H9 (cell line): ENCODE measurements at regions not wholly inside any gene's neighbourhood (a gene's known extent, or its start where the extent isn't known, plus 50 kb on each side); places are given as distances from the start of the nearest gene placed in this dataset.

Experiments
- DNase-seq: peaks from one replicate; pipeline ENCODE4 v3.0.0-alpha.2; 2017
- H2AFZ ChIP-seq: one replicate; pipeline ENCODE4 v1.6.1; 2013; ENCODE audit warnings: mild to moderate bottlenecking, low read length, control low read depth, moderate library complexity
- H2AK5ac ChIP-seq: 2 replicates; pipeline ENCODE4 v1.6.1; 2013; ENCODE audit warnings: low read length, control low read depth, mixed read lengths; ENCODE audit not compliant: insufficient read length
- H2BK120ac ChIP-seq: one replicate; pipeline ENCODE4 v1.6.1; 2013; ENCODE audit warnings: low read depth, mild to moderate bottlenecking, low read length, control low read depth, inconsistent platforms; ENCODE audit not compliant: poor library complexity, severe bottlenecking
- H2BK12ac ChIP-seq: 2 replicates; pipeline ENCODE4 v1.6.1; 2013; ENCODE audit warnings: low read length, control low read depth, mixed read lengths, low read depth; ENCODE audit not compliant: insufficient read length
- H2BK15ac ChIP-seq: 2 replicates; pipeline ENCODE4 v1.6.1; 2013; ENCODE audit warnings: low read depth, low read length, control low read depth
- H2BK20ac ChIP-seq: one replicate; pipeline ENCODE4 v1.6.1; 2013; ENCODE audit warnings: low read depth, mild to moderate bottlenecking, low read length, control low read depth, inconsistent platforms; ENCODE audit not compliant: poor library complexity, severe bottlenecking
- H2BK5ac ChIP-seq: 2 replicates; pipeline ENCODE4 v1.6.1; 2013; ENCODE audit warnings: low read length, control low read depth, mixed read lengths; ENCODE audit not compliant: insufficient read length
- H3K14ac ChIP-seq: 2 replicates; pipeline ENCODE4 v1.6.1; 2013; ENCODE audit warnings: low read length, control low read depth; ENCODE audit not compliant: insufficient read depth
- H3K18ac ChIP-seq: 2 replicates; pipeline ENCODE4 v1.6.1; 2013; ENCODE audit warnings: low read depth, mild to moderate bottlenecking, mixed read lengths, low read length, control low read depth; ENCODE audit not compliant: insufficient read length
- H3K23ac ChIP-seq: 2 replicates; pipeline ENCODE4 v1.6.1; 2013; ENCODE audit warnings: low read length, control low read depth, mixed read lengths, low read depth; ENCODE audit not compliant: insufficient read length
- H3K23me2 ChIP-seq: 2 replicates; pipeline ENCODE4 v1.6.1; 2013; ENCODE audit warnings: low read depth, mild to moderate bottlenecking, mixed read lengths, low read length, control low read depth; ENCODE audit not compliant: insufficient read length, poor library complexity, severe bottlenecking
- H3K27ac ChIP-seq: 2 replicates; pipeline ENCODE4 v1.5.1; 2013; ENCODE audit warnings: low read length, control low read depth, mixed read lengths, low read depth; ENCODE audit not compliant: insufficient read length
- H3K27me3 ChIP-seq: 2 replicates; pipeline ENCODE4 v1.6.1; 2013; ENCODE audit warnings: low read length, control low read depth, inconsistent platforms; ENCODE audit not compliant: insufficient read depth
- H3K4ac ChIP-seq: 2 replicates; pipeline ENCODE4 v1.6.1; 2013; ENCODE audit warnings: low read depth, mild to moderate bottlenecking, control low read depth, inconsistent platforms, low read length, moderate library complexity
- H3K4me1 ChIP-seq: 2 replicates; pipeline ENCODE4 v1.6.1; 2013; ENCODE audit warnings: low read length, control low read depth, inconsistent platforms; ENCODE audit not compliant: insufficient read depth
- H3K4me2 ChIP-seq: 2 replicates; pipeline ENCODE4 v1.6.1; 2013; ENCODE audit warnings: low read length, control low read depth, mixed read lengths; ENCODE audit not compliant: insufficient read length, insufficient read depth
- H3K56ac ChIP-seq: 2 replicates; pipeline ENCODE4 v1.6.1; 2013; ENCODE audit warnings: low read depth, mild to moderate bottlenecking, mixed read lengths, low read length, control low read depth; ENCODE audit not compliant: insufficient read length
- H3K79me1 ChIP-seq: 2 replicates; pipeline ENCODE4 v1.6.1; 2013; ENCODE audit warnings: low read depth, mild to moderate bottlenecking, moderate library complexity, low read length, control low read depth, inconsistent platforms; ENCODE audit not compliant: insufficient read depth, poor library complexity, severe bottlenecking
- H3K79me2 ChIP-seq: 2 replicates; pipeline ENCODE4 v1.6.1; 2013; ENCODE audit warnings: low read length, control low read depth, inconsistent platforms; ENCODE audit not compliant: insufficient read depth
- H3K9ac ChIP-seq: 2 replicates; pipeline ENCODE4 v1.6.1; 2013; ENCODE audit warnings: low read length, control low read depth, mixed read lengths; ENCODE audit not compliant: insufficient read length; ENCODE audit errors: extremely low read depth
- H3K9me3 ChIP-seq: one replicate; pipeline ENCODE4 v1.6.1; 2013; ENCODE audit warnings: low read depth, low read length, inconsistent platforms; ENCODE audit not compliant: control insufficient read depth
- H3T11ph ChIP-seq: one replicate; pipeline ENCODE4 v1.6.1; 2013; ENCODE audit warnings: mild to moderate bottlenecking, low read length, control low read depth, inconsistent platforms
- H4K20me1 ChIP-seq: one replicate; pipeline ENCODE4 v1.6.1; 2013; ENCODE audit not compliant: control insufficient read depth, insufficient read length, insufficient read depth
- H4K5ac ChIP-seq: 2 replicates; pipeline ENCODE4 v1.6.1; 2013; ENCODE audit warnings: low read depth, mild to moderate bottlenecking, mixed read lengths, low read length, control low read depth; ENCODE audit not compliant: insufficient read length
- H4K8ac ChIP-seq: replicated peaks from 2 replicates; pipeline ENCODE4 v1.6.1; 2013; ENCODE audit warnings: low read length, control low read depth, mixed read lengths, low read depth; ENCODE audit not compliant: insufficient read length
- H4K91ac ChIP-seq: 2 replicates; pipeline ENCODE4 v1.6.1; 2013; ENCODE audit warnings: low read depth, mild to moderate bottlenecking, moderate library complexity, mixed read lengths, low read length, control low read depth; ENCODE audit not compliant: insufficient read length
- H3K27ac Mint-ChIP-seq, 3 experiments: 2 replicates in 2 of 3; 3 replicates in 1 of 3; pipeline ENCODE4 v1.8.0; 2020 to 2021; ENCODE audit warnings: mixed read lengths in 3 of 3, mild to moderate bottlenecking in 1 of 3, moderate library complexity in 1 of 3
- H3K27me3 Mint-ChIP-seq: 2 replicates; pipeline ENCODE4 v1.8.0; 2021; ENCODE audit warnings: low read depth, mild to moderate bottlenecking, moderate library complexity, mixed read lengths
- H3K36me3 Mint-ChIP-seq, 3 experiments: 2 replicates in 2 of 3; 3 replicates in 1 of 3; pipeline ENCODE4 v1.8.0; 2020 to 2021; ENCODE audit warnings: low read depth in 3 of 3, mixed read lengths in 3 of 3; ENCODE audit not compliant: insufficient read depth in 1 of 3
- H3K4me1 Mint-ChIP-seq, 2 experiments: 2 replicates each; pipeline ENCODE4 v1.8.0; 2020; ENCODE audit warnings: mixed read lengths in 2 of 2
- H3K4me3 Mint-ChIP-seq, 2 experiments: 2 replicates in 1 of 2; 3 replicates in 1 of 2; pipeline ENCODE4 v1.8.0; 2020 to 2021; ENCODE audit warnings: mild to moderate bottlenecking in 2 of 2, mixed read lengths in 2 of 2, moderate library complexity in 1 of 2
- H3K9me3 Mint-ChIP-seq, 2 experiments: 2 replicates in 1 of 2; 3 replicates in 1 of 2; pipeline ENCODE4 v1.8.0; 2020; ENCODE audit warnings: mild to moderate bottlenecking in 2 of 2, mixed read lengths in 2 of 2, moderate library complexity in 1 of 2
- CTCF ChIP-seq: fragments of 200-600 bp; sonication (generic); conservative IDR thresholded peaks from 3 replicates; pipeline ENCODE4 v1.8.0; 2021; ENCODE audit warnings: antibody characterized with exemption, mild to moderate bottlenecking
- WGBS: extraction: QIAGEN DNeasy Blood & Tissue Kit; methylation state at CpG from one replicate; pipeline ENCODE4 v1.1.7; 2013; ENCODE audit warnings: missing lambda C conversion rate, low lambda C conversion rate, mixed read lengths; ENCODE audit not compliant: insufficient read length; ENCODE audit errors: extremely low coverage; 5-methylcytosine and 5-hydroxymethylcytosine counted together

GRCh38 chr5:164663198-164663989, 1158.0 kb downstream of the MAT2B start:
- WGBS = no CpG with 5 or more reads among the region's 2 CpGs

More at GRCh38 chr5:164663198-164663989, 1158.0 kb downstream of the MAT2B start:
- Histone ChIP-seq H2BK5ac (no peak overlapping the region), H4K5ac (no peak overlapping the region), H3K18ac (no peak overlapping the region), H3K9me3 (no peaks in the 10 kb centered on the region), H3K14ac (no peak overlapping the region), H4K20me1 (no peaks in the 10 kb centered on the region), H3K23ac (no peak overlapping the region), H4K8ac (no peak overlapping the region), H2BK20ac (no peak overlapping the region), H3K4me1 (no peaks in the 10 kb centered on the region; the same call in 1 of the 2 replicates), H2AFZ (no peak overlapping the region), H4K91ac (no peak overlapping the region), H3T11ph (no peak overlapping the region), H2BK120ac (no peak overlapping the region), H3K4me2 (no peak overlapping the region), H3K79me1 (no peaks in the 10 kb centered on the region), H2BK15ac (no peak overlapping the region), H3K9ac (no peak overlapping the region), H3K27ac (no peak overlapping the region), H3K56ac (no peak overlapping the region), H3K27me3 (no peaks in the 10 kb centered on the region), H3K4ac (no peak overlapping the region), H2BK12ac (no peak overlapping the region), H3K79me2 (no peaks in the 10 kb centered on the region), H3K23me2 (no peaks in the 10 kb centered on the region), H2AK5ac (no peak overlapping the region)
- TF ChIP-seq CTCF = no peak
- Mint-ChIP-seq H3K4me1 (peaks cover 3 to 8% of the 10 kb centered on the region in 2 experiments; a peak in 1 of 4 replicates), H3K36me3 (peaks cover 0 to 9% (median 0%) of the 10 kb centered on the region in 3 experiments; a peak in 3 of 7 replicates), H3K4me3 (no peak overlapping the region), H3K9me3 (no peaks in the 10 kb centered on the region), H3K27ac (no peak overlapping the region), H3K27me3 (no peaks in the 10 kb centered on the region)
- no peak for DNase-seq
